ENCODE measurements at regions not wholly inside any gene's neighbourhood (a gene's known extent, or its start where the extent isn't known, plus 50 kb on each side); places are given as distances from the start of the nearest gene placed in this dataset.

- TF ChIP-seq CTCF (IDR thresholded peaks at IDR 0.05) (no peak), POLR2A (IDR thresholded peaks at IDR 0.05) (no peak), EP300 (IDR thresholded peaks at IDR 0.05) (no peak), POLR2AphosphoS5 (IDR thresholded peaks at IDR 0.05) (no peak)
These were observed 125.3 kb upstream of the PLCB4 start for GRCh38 chr20:8943631-8944030.
